Activated CD8-positive, alpha-beta memory T cell treated with anti-CD3 and anti-CD28 coated beads for 1 hour (primary cell): ENCODE measurements at regions not wholly inside any gene's neighbourhood (a gene's known extent, or its start where the extent isn't known, plus 50 kb on each side); places are given as distances from the start of the nearest gene placed in this dataset.
"Not testable (repeated sequence)": the region's sequence is repeated elsewhere in the genome, so short reads cannot be mapped to it uniquely, and the experiment has no call there.

Experiments used
- DNase-seq, 2 donors: peaks; one replicate each; pipeline ENCODE4 v3.0.0-alpha.2; 2020; ENCODE audit warnings: low read depth in 1 of 2; ENCODE audit errors: extremely low read depth in 1 of 2

GRCh38 chr12:47610686-47611252 is 95.1 kb downstream of the RPAP3 start:
- no peak for DNase-seq

- no peak for DNase-seq
Measured at GRCh38 chr12:47609806-47610205, 96.0 kb downstream of the RPAP3 start.

- not testable (repeated sequence) for DNase-seq
Measured at GRCh38 chr12:47608671-47609070, 97.2 kb downstream of the RPAP3 start.

- DNase-seq: no peak
Measured at GRCh38 chr12:47604221-47604873, 101.5 kb downstream of the RPAP3 start.

- no peak for DNase-seq
Measured at GRCh38 chr12:47602949-47603558, 102.8 kb downstream of the RPAP3 start.

- no peak for DNase-seq
Measured at GRCh38 chr12:47602325-47602724, 103.5 kb downstream of the RPAP3 start.

GRCh38 chr12:47601071-47601470 is 104.8 kb downstream of the RPAP3 start:
- DNase-seq: no peak

- DNase-seq: no peak
Measured at GRCh38 chr12:47591795-47592194, 114.0 kb downstream of the RPAP3 start.

GRCh38 chr12:47591361-47591791 is 114.5 kb downstream of the RPAP3 start:
- no peak for DNase-seq

GRCh38 chr12:47590771-47591360 is 115.0 kb downstream of the RPAP3 start:
- DNase-seq: no peak

GRCh38 chr12:47586952-47587669 is 118.7 kb downstream of the RPAP3 start:
- no peak for DNase-seq

- DNase-seq: no peak
Measured at GRCh38 chr12:47585507-47585906, 120.3 kb downstream of the RPAP3 start.

- no peak for DNase-seq
Measured at GRCh38 chr12:47578836-47579235, 127.0 kb downstream of the RPAP3 start.

- DNase-seq: no peak
Measured at GRCh38 chr12:47577206-47577989, 128.4 kb downstream of the RPAP3 start.

GRCh38 chr12:47576289-47576945 is 129.4 kb downstream of the RPAP3 start:
- DNase-seq: no peak

GRCh38 chr12:47574252-47575021 is 131.4 kb downstream of the RPAP3 start:
- no peak for DNase-seq

GRCh38 chr12:47573146-47573659 is 132.6 kb downstream of the RPAP3 start:
- DNase-seq: no peak

- no peak for DNase-seq
Measured at GRCh38 chr12:47570151-47570550, 135.7 kb downstream of the RPAP3 start.

- no peak for DNase-seq
Measured at GRCh38 chr12:47562201-47562600, 143.6 kb downstream of the RPAP3 start.
